NCI-H2227 (cell line): ENCODE measurements at regions not wholly inside any gene's neighbourhood (a gene's known extent, or its start where the extent isn't known, plus 50 kb on each side); places are given as distances from the start of the nearest gene placed in this dataset.
"Not testable (repeated sequence)": the region's sequence is repeated elsewhere in the genome, so short reads cannot be mapped to it uniquely, and the experiment has no call there.

Experiments
- DNase-seq: peaks from one replicate; lab custom pipeline; 2025; ENCODE audit not compliant: unreplicated experiment; lab: John Stamatoyannopoulos, UW

DNA sequence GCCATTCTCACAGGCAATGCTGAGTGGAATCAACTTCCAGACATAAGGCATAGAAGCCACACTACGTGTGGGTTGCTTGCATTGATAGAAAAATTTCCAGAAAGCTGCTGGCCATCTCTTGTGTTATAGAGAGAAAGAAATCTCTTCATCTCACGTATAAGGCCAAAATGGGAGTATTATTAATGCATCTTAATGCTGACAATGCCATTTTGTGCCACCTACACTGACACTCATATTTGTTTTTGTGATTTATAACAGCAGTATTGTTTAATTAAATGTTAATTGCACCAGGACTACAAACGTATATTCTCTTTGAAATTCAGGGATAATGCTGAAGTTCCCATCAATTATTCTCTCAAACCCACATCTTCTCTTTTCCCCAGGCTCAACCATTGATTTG lies 56.1 kb upstream of the TMEM132D start:
- DNase-seq, result no peak

- no peak for DNase-seq
Measured at GRCh38 chr12:129961091-129961490, 57.3 kb upstream of the TMEM132D start.

DNA sequence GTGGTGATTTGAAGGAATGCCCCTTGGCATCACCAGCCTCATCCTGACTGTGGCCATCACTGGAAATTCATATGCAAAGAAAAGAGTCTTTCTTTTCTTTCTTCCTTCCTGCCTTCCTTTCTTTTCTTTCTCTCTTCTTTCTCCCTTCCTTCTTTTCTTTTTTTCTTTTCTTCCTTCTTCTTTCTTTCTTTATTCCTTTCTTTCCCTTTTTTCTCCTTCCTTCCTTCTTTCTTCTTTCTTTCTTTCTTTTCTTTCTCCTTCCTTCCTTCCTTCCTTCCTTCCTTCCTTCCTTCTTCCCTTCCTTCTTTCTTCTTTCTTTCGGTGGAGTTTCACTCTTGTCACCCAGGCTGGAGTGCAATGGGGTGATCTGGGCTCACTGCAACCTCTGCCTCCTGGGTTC lies 58.0 kb upstream of the TMEM132D start:
- DNase-seq, result no peak

DNA sequence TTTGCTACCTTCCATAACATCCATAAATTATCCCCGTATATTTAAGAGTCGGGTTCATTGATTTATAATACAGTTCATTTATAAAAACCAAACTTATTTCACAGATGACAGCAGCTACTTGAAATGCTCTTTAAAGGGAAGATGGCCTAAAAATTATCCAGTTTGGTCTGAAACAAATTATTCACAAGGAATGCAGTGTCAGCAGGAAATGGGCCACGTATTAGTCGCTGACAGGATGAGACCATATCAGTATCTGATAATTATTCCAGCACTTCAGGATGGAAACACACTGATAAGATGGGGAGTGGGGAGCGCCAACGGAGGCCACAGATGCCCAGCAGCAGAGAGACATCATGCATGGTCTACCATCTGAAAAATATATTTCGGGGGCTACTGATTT lies 60.5 kb upstream of the TMEM132D start:
- no peak for DNase-seq

DNA sequence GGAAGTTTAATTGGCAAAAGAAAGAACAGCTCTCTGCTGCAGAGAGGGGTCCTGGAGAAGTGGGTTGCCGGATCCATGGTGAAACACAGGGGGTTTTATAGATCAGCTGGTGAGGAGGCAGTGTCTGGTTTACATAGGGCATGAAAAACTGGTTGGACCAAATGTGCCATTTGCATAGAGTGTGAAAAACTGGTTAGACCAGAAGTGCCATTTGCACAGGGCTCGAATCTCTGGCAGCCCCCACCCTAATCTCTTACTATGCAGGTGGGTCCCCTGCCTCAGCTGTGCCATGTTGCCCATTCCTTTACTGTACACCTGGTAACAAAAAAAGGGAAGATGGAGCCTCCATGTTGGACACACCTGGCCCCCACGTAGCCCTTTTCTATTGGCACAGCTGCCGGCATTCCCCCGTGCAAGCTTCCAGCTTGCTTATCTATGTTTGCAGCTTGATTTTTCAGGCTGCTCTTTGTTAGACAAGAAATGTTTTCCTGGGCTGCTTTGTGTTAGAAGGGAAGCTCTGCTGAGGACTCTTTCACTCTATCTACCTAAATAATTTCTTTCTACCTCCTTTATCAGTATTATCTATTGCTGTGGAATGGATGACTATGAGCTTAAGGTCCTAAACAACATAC lies 61.1 kb upstream of the TMEM132D start:
- no peak for DNase-seq

DNA sequence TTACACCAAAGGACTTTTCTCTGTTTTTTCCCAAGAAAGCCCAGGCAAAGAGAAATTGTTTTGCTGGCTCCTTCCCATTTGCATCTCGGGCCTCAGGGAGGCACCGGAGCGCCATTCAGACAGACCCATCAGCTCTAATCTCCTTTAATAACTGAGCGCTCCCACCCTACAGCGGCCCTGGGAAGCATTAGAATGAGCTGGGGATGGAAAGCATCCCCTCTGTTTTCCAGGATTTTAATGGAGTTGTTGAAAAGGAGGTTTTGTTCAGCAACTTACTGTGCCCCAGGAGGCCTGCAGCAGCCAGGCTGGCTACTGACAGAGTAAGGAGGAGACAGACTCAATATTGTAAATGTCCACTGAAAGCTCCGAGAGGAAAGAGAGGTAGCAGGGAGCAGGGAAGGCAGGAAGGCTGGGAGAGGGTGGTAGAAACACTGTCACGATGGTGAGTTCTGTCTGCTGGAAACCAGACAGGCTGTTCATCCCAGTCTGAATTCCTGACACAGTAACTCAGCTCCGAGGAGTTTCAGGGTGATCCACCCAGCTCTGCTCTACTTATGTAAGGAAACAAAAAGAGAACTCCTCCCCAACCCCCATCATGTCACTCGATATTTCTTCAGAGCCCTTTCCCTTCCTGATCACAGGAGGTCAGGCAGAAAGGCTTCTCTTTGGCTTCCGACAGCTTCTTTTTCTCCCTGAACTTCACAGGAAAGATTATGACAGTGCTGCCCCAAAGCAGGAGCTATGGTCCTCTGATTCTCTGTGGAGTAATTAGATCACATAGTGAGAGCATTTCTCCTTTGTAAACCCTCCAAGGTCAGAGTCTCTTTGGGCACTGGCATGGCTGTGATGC lies 62.5 kb upstream of the TMEM132D start:
- DNase-seq, result no peak

- no peak for DNase-seq
Measured at GRCh38 chr12:129971721-129972120, 67.9 kb upstream of the TMEM132D start.

DNA sequence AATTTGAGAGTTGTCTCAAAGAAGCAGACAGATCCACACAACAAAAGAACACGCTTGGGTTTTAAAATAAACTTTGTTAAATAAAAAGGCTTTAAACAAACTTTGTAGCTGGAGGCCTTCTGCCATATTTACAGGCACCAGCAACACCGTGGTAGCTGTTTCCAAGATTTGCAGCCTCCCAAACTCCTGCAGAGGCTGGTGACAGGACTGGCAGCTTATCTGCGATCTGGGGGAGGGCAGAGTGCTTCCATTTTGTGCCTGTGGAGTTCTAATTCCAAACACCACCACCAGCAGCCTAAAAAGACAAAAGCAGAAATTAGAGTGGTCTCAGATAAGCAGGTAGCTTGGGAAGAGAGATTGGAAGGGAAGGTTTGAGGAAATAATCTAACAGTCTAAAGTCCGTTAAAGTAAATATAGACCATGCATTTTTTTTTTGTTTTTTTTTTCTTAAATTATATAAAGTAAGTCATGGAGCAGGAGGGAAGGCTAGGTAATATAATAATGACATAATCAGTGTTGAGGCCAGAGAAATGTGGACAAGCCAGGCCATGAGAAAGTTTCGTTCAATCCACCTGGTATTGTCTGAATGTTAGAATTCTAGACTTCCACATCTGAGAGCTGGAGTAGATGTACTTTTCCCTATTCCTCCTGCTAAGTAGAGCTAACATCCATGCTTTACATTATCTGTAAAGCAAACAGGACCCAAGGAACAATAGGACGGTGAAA lies 69.6 kb upstream of the TMEM132D start:
- DNase-seq, result no peak

GRCh38 chr12:129984106-129984505 lies 80.3 kb upstream of the TMEM132D start:
- DNase-seq, result no peak

DNA sequence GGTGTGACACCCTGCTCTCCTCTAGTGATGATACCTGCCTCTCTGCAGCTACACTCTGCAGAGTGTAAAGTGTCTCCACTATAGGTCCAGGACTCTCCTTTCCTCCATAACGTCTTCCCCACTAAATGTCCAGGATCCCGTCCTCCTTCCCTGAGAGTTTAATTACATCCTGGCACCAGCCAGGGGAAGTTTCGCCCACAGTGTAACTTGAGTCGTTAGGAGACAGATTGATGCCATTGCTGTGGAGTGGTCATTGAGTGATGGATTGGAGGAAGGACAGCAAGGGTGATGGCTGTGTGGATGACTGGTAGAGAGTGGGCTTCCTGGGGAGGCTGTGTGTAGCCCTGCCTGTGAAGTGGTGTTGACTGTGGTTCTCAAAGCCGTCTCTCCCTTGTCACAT lies 84.0 kb upstream of the TMEM132D start:
- DNase-seq, result no peak

- DNase-seq, result no peak
Measured at GRCh38 chr12:129994634-129995033, 90.8 kb upstream of the TMEM132D start.

DNA sequence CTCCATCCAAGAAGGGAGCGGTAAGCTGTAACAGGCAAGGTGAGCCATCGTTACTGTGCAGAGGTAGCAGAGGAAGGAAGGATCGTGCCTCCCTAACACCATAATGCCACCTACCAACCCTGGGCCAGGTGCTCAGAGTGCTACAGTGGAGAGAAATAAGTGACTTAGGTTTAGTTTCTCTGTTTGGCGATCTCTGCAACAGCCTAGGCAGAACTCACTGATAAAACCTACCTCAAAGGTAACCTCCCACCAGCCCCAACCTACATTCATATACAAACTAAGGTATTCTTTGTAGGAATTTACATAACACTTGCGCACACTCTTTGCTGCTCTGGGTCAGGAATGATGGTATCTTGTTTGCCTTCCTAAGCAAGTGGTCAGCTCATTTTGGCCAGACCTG lies 93.4 kb upstream of the TMEM132D start:
- no peak for DNase-seq

DNA sequence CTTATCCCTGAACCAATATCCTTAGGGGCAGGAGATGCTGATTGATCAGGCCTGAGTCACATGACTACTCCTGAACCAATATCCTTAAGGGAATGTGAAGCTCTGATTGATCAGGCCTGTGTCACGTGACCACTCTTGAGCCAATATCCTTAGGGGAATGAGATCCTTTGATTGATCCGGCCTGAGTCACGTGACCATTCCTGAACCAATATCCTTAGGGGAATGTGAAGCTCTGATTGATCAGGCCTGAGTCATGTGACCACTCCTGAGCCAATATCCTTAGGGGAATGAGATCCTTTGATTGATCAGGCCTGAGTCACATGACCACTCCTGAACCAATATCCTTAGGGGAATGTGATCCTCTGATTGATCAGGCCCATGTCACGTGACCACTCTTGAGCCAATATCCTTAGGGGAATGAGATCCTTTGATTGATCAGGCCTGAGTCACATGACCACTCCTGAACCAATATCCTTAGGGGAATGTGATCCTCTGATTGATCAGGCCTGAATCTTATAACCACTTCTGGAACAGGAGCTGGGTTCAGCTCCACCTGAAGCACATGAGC lies 100.6 kb upstream of the TMEM132D start:
- not testable (repeated sequence) for DNase-seq

DNA sequence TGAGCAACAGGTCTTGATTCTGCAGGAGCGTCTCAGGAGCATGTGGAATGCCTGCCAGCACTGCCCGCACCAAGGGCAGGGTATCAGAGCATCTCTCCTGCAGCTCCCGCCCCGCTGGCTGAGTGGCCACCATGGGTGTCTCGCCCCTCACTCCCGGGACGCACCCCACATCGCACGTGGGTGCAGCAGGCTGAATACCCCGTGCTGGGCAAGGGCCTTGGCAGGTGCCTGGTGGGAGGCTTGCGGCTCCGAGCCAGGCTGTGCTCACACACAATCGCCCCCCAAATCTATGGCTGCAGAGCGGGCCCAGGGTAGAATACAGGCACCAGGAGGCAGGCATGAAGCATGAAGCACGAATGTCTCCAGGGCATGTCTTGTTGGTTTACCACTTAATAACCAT lies 103.9 kb upstream of the TMEM132D start:
- DNase-seq, result no peak

DNA sequence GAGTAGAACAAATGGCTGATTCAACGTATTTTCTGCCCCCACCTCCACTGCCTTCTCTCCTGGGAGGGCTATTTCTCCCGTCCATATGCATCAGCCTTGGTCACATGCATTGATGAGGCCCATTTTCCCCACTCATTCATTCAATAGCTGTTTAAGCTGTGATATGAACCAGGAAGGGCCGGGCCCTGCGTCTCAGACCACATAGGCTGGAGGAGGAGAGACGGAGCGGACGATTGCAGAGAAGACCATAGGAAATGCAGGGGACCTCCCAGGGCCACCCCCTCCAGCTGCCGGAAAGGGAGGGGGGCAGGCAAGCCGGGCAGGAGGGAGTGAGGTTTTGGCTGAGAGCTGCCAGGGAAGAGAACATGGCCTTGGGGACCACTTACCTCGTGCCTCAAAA lies 104.4 kb upstream of the TMEM132D start:
- DNase-seq, result no peak

DNA sequence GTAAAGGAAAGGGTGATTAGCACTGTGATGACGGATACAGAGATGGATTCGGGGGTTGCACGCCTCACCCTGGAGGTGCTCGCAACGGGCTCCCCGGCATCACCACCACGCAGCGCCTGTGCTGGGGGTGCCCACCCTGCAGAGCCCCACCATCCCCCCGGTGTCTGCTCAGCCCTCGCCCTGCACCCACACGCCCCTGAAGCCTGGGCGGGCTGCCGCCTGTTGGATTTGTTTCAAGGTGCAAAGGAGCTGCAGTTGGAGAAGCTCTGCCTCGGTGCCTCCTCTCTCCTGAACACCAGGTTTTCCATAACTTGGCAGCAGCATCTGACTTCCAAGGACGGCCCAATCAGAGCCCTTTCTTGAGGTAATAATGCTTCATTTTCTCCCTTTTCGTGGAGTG lies 106.1 kb upstream of the TMEM132D start:
- DNase-seq, result no peak

GRCh38 chr12:130011611-130012385 lies 108.0 kb upstream of the TMEM132D start:
- DNase-seq, result no peak

- peak; percentile 50 for DNase-seq
Measured at GRCh38 chr12:130013771-130014484, 110.1 kb upstream of the TMEM132D start.

- no peak for DNase-seq
Measured at GRCh38 chr12:130014485-130014807, 110.6 kb upstream of the TMEM132D start.

DNA sequence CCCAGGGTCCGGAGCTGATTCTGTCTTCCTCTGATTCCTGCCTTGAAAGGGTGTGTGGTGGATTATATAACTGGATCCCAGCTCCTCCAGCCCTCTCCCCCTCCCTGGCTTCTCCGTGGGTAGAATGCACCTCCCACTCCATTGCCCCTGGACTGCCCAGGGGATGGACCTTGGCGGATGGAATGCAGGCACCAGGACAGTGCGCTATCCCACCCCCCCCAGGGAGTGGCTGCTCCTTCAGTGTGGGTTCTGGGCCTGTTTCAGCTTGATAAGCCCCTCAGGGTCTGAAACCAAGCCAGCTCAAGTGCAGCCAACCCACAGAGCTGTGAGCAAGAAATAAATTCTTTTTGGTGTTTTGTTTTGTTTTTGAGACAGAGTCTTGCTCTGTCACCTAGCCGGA lies 112.4 kb upstream of the TMEM132D start:
- DNase-seq, result no peak
